ENCODE measurements at regions not wholly inside any gene's neighbourhood (a gene's known extent, or its start where the extent isn't known, plus 50 kb on each side); places are given as distances from the start of the nearest gene placed in this dataset.

- no peak for DNase-seq
These were observed 505.1 kb downstream of the CETN3 start for GRCh38 chr5:89904442-89904841.

- peak; percentile 25 for DNase-seq
These were observed 507.6 kb downstream of the CETN3 start for GRCh38 chr5:89901983-89902382.

DNA sequence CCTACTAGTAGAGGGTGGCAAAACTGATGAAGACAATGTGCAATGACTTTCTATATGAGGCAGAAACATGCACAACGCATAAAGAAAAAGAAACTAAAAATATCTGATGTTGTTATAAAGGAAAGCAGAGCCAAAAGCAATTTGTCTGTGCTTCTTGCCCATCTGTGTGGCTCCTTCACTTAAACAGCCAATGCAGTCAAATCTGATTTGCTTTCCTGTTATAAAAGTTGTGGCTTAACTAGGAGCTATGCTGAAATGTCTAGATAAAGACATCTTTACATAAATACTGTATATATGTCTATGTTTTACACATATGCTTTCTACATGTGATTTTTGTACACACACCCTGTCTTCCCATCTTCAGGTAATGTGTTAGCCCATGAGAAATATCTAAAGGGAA lies 508.2 kb downstream of the CETN3 start:
- no peak for DNase-seq

DNA sequence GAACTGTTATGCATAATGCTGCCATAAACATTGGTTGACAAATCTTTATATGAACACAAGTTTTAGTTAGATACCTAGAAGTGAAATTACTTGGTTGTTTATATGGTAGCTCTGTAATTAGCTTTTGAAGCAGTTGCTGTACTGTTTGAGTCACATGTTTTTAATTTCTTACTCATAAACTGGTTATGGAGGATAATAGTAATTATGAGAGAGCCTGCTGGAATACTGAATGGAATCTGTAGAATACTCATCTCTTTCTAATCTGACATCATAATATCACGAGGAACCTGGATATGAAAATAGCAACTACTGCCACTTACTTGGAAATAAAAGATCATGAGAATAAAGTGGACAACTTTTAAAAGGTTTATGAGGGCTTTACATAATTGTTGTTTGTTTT lies 509.2 kb downstream of the CETN3 start:
- DNase-seq, result no peak

- no peak for DNase-seq
These were observed 510.0 kb downstream of the CETN3 start for GRCh38 chr5:89899559-89899958.

DNA sequence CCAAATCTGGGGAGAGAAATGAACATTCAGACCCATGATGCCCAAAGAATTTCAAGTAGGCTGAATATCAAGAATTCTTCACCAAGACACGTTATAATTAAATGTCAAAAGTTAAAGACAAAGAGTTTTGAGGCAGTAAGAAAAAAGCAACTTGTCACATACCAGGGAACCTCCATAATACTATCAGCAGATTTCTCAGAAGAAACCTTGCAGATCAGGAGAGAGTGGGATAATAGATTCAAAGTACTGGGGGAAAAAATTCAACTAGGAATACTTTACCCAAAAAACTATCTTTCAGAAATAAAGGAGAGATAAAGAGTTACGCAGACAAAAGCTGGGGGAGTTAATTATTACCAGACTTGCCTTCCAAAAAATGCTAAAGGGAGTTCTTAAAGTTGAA lies 516.0 kb downstream of the CETN3 start:
- DNase-seq, result no peak

DNA sequence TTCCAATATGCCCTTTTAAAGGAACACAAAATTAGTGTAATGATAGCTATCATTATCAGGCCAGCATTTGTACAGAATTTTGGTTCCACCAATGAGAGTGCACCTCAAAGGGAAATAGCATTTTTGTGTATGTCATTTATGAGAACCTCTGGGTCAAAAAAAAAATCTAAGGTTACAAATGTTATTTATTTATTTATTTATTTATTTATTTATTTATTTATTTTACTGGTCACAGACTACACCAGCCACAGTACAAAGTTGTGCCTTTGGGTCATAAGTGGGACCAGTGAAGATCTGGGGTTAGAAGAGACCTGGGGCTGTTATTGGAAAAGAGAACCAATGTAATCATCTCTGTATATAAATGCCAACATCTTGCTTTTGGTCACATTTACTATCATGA lies 523.9 kb downstream of the CETN3 start:
- DNase-seq, result no peak

GRCh38 chr5:89883967-89884366 lies 525.6 kb downstream of the CETN3 start:
- DNase-seq, result no peak

- no peak for DNase-seq
These were observed 531.1 kb downstream of the CETN3 start for GRCh38 chr5:89878140-89879132.

DNA sequence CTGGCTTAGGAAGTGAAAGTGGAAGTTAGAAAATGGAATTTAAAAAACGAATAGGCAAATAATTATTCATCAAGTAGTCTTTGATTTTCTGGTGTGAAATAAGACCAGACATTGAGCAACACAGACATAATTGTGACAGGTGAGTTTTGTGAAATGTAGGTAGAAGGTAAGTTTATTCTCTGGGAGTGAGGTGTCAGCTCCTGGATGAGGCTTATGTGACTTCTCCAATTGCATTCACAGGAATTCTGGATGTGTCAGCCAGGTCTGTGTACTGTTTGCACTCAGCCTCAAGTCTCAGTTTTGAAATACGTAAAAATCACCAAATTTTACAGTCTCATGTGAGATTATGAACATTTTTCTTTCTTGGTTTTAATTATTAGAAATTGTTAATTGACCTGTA lies 537.6 kb downstream of the CETN3 start:
- no peak for DNase-seq

- DNase-seq, result no peak
These were observed 540.2 kb downstream of the CETN3 start for GRCh38 chr5:89869346-89869745.

GRCh38 chr5:89866410-89866809 lies 543.1 kb downstream of the CETN3 start:
- no peak for DNase-seq

- DNase-seq, result no peak
These were observed 544.6 kb downstream of the CETN3 start for GRCh38 chr5:89864941-89865340.

DNA sequence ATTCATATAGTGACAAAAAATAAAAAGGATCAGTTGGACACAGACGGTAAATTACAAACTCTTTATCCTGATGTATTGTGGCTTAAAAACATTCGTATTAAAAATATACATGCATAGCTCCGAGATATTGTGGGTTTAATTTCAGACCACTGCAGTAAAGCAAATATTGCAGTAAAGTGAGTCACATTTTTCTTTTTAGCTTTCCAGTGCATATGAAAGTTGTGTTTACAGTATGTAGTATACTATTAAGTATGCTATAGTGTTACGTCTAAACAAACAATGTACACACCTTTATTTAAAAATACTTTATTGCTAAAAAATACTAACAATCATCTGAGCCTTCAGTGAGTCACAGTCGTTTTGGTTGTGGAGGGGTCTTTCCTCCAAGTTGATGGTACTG lies 551.8 kb downstream of the CETN3 start:
- no peak for DNase-seq

DNA sequence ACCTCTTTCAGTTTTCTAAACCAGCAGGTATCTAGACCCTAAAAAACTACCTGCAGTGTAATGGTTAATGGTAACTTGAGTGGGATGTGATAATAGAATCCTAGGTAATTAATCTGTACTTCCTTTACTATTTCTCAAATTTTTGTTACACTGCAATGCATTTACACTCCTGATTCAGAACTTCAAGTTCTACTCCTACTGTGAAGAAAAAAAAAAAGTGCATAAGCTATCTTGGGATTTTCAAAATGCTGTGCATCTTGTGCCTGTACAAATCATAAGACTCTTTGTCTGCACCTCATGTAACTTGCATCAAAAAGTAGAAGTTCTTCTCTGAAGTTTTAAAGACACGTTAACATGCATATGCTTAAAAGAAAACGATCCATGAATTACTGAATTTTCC lies 554.1 kb downstream of the CETN3 start:
- DNase-seq, result no peak

DNA sequence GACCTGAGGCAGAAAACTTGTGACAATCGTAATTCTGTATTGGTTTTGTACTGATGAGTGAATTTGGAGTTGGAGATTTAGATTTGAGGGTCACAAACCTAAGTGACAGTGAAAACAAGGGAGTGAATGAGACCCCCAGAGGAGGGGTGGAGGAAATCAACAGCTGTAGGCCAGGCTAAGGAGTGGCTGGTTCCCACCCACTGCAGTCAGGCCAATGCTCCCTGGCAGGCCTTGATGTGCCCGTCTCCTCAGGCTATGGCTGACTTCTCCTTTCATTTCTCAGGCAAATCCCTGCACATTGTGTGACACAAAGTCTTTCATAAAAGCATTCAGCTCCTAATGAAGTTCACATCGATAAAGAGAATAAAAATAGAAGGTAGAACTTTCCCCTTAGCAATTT lies 557.6 kb downstream of the CETN3 start:
- DNase-seq, result no peak

DNA sequence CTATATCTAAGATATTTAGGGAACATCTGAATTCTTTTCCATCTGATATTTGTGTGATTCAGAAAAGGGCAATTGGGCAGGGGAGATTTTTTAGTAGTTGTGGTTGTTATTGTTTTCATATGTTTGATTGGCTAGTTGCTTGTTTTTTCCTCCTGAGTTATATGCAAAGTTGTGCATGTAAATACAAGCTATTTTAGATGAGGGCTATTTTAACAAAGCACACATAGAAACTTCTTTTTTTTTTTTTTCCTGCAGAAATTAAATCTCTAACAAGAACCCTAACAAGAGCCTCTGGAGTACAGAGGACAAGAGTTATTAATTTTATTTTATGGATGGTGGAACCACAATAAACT lies 559.1 kb downstream of the CETN3 start:
- no peak for DNase-seq

DNA sequence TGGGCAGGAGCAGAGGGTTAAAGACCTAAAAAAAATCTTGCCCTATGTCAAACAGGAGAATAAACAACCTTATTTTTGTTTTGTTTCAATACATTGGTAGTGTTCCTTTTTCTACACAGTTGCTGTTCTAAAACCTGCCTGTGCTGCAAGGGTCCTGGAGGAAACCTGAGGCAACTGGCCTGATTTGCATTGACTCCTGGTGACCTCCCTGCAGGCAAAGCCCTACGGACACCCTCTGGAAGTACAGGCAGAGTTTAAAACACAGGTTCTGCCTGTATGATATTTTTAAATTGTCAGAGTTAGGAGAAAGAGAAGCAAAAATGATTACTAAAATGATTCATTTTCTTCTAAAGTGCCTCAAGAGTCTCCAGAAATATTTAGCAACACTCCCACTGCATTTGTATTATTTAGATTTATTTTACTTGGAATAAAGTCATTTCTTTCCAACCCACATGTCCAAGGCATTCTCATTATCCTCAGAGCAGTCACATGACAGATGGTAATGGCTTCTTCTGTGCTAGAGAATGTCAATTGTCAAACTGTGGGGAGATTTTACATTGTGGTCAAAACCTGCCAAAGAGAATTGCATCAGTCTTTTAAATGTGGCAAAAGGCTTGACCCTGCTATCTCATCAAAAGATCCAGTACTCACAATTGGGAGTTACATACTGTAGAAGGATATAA lies 559.6 kb downstream of the CETN3 start:
- DNase-seq, result no peak

DNA sequence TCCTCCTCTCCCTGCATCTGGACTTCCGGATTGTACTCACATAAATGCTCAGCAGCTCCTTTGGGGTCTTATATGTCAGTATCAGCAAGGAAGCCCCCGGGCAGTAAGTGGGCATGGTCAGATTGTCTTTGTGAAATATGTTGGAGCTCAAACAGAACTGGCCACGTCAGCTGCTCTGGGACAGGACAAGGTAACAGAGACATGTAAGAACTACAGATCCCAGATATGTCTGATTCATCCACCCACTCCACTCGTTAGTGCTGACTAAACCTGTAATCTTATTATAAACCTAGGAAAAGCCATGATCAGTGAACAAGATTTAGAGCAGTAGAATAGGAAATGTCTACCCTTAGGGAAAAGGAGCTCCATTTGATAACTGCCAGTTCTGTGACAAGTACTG lies 561.8 kb downstream of the CETN3 start:
- DNase-seq, result no peak

DNA sequence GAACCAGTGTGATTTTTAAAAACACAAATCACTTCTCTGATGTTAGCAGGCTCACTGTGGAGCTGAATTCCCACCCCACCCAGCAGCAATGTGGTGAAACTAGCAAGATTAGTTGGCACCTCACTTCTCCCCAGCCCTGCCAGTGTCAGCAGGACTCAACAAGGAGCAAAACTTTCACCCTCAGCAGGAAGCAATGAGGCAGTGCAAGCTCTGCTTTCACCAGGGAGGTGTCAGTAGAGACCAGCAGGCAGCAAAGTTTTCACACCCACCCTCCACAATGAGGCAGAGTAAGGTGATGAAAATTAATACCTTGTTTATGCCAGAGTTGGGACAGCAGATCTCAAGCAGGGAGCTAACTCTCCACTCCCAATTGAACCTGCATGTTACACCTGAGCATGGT lies 565.0 kb downstream of the CETN3 start:
- DNase-seq, result no peak

DNA sequence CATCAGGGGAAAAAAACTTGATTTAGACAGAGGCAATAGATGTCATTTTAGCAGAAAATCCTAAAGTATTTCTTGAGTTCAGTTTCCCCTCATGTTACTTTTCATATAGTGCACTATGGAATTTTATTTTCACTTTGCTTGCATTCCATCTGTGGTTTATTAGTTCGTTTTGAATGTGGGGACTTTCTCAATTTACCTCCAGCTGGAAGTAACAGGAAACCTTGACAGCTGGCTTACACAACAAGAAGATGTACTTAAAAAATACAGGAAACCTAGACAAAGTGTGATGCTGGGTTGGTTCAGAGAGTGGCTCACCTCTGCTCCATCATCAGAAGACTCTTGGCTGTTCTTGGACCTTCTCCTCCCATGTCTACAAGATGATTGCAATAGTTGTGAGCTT lies 567.0 kb downstream of the CETN3 start:
- no peak for DNase-seq

GRCh38 chr5:89840906-89841305 lies 568.6 kb downstream of the CETN3 start:
- no peak for DNase-seq

GRCh38 chr5:89830691-89831090 lies 578.9 kb downstream of the CETN3 start:
- no peak for DNase-seq

DNA sequence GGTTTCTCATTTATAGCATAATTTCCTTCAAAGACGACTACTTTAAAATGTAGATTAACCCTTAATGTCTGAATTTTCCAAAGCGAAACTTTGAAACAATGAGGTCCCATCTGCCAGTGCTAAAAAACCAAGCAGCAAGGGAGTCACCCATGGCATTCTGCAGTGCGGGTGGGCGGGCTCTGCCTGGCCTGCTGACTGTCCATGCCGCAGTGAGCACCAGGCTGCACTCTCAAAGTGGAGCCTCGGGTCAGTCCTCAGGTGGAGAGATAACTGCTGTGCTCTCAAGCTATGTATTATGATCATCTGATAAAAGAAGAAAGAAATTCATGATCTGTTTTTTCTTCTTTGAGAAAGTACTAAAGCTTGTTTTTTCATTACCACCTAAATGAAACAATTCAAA lies 581.6 kb downstream of the CETN3 start:
- DNase-seq, result no peak

DNA sequence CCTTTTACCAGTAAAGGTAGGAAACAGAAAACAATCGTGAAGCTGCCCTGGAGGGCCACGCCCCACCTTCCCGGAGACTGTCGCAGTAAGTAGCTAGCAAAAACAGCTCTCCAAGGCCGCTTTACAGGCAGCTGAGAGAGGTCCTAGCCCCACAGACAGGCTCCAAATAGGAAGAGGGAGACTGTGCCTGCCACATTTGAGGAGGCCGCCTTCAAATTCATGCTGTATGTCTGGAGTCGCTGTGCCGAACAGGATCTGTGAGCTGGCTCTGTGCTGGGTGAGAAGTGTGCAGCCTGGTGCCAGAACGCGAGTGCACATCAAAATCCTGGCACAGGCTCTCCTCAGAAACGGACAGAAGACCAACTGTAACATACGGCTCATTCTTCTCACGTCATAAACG lies 582.2 kb downstream of the CETN3 start:
- DNase-seq, result no peak

Data from NCI-H2029 treated with DMSO at 0.1 percent for 48 hours (cell line).